ENCODE measurements at regions not wholly inside any gene's neighbourhood (a gene's known extent, or its start where the extent isn't known, plus 50 kb on each side); places are given as distances from the start of the nearest gene placed in this dataset.

DNA sequence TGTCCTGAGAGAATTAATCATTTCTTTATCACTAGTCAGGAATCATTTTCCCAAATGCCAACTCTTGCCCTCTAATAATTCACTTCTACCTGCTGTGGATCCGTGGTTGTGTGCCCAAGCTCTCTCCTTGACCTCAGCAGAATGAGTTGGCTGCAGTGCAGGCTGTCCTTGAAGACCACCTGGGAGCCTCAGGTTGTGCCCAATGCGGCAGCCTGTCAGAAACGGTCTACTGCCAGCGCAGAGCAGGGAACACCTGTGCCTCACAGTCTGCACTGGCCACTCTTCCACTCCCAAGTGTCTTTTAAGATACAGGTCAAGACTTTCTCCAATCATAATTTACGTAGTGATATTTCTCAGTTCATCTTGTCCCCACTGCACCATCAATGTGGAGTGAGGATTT, 246.0 kb upstream of the PHF14 start:
- Histone ChIP-seq H3K9me3 (ENCODE audit: control insufficient read depth in 3 of 3, low read length in 3 of 3) (no peaks in the 10 kb centered on the region), H3K36me3 (ENCODE audit: control insufficient read depth in 3 of 3, insufficient read depth in 3 of 3, low read length in 3 of 3) (no peaks in the 10 kb centered on the region), H3K27ac (ENCODE audit: low read depth, low read length) (no peak overlapping the region), H3K4me1 (ENCODE audit: control insufficient read depth in 3 of 3, insufficient read depth in 3 of 3, low read length in 3 of 3) (no peaks in the 10 kb centered on the region), H3K9ac (ENCODE audit: low read depth in 1 of 3, low read length in 3 of 3) (no peak overlapping the region), H3K27me3 (ENCODE audit: control insufficient read depth in 3 of 3, insufficient read depth in 3 of 3, low read length in 3 of 3) (no peaks in the 10 kb centered on the region), H3K4me3 (ENCODE audit: low read length in 3 of 3) (no peak overlapping the region)

DNA sequence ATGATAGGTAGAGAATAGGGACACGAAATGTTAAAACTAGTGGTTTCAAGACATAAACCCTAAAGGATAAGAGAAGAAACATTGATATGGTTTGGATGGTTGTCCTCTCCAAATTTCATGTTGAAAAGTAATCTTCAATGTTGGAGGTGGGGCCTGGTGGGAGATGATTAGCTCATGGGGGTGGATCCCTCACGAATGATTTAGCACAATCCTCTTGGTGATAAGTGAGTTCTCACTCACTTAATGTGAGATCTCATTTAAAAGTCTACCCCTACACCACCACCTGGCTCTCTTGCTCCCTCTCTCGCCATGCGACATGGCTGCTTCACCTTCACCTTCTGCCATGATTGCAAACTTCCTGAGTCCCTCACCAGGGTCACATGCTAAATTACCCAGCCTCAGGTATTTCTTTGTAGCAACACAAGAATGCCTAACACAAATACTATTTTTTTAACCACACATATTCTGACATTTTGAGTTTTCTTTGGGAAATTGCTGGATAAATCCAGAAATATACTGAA, 242.4 kb upstream of the PHF14 start:
- no peak overlapping the region for H3K9ac ChIP-seq (ENCODE audit: low read depth in 1 of 3, low read length in 3 of 3)
- no peaks in the 10 kb centered on the region for H3K9me3 ChIP-seq (ENCODE audit: control insufficient read depth in 3 of 3, low read length in 3 of 3)
- no peak overlapping the region for H3K27ac ChIP-seq (ENCODE audit: low read depth, low read length)
- no peaks in the 10 kb centered on the region for H3K36me3 ChIP-seq (ENCODE audit: control insufficient read depth in 3 of 3, insufficient read depth in 3 of 3, low read length in 3 of 3)
- H3K4me1 ChIP-seq (ENCODE audit: control insufficient read depth in 3 of 3, insufficient read depth in 3 of 3, low read length in 3 of 3) = no peaks in the 10 kb centered on the region
- H3K4me3 ChIP-seq (ENCODE audit: low read length in 3 of 3) = no peak overlapping the region
- H3K27me3 ChIP-seq (ENCODE audit: control insufficient read depth in 3 of 3, insufficient read depth in 3 of 3, low read length in 3 of 3) = no peaks in the 10 kb centered on the region

DNA sequence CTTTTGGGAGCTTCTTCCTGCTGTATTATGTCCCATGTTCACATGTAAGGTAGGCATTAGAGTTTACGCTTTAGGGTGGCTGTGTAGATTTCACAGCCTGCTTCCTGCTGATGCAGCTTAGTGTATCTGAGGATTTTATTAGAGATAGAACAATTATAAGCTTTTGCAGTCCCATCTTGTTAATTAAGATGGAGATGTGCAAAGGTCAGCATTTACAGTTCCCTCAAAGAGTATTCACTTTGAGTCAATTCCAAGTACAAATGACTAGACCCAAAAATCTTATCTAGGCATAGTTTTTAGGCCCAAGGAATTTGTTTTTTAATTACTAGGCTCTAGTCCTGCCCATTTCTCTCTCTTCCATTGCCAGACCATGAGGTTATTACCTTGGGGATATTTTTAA, 239.9 kb upstream of the PHF14 start:
- H3K27ac ChIP-seq (ENCODE audit: low read depth, low read length) = no peak overlapping the region
- H3K4me1 ChIP-seq (ENCODE audit: control insufficient read depth in 3 of 3, insufficient read depth in 3 of 3, low read length in 3 of 3) = no peaks in the 10 kb centered on the region
- no peak overlapping the region for H3K4me3 ChIP-seq (ENCODE audit: low read length in 3 of 3)
- H3K9ac ChIP-seq (ENCODE audit: low read depth in 1 of 3, low read length in 3 of 3) = no peak overlapping the region
- no peaks in the 10 kb centered on the region for H3K36me3 ChIP-seq (ENCODE audit: control insufficient read depth in 3 of 3, insufficient read depth in 3 of 3, low read length in 3 of 3)
- no peaks in the 10 kb centered on the region for H3K27me3 ChIP-seq (ENCODE audit: control insufficient read depth in 3 of 3, insufficient read depth in 3 of 3, low read length in 3 of 3)
- no peaks in the 10 kb centered on the region for H3K9me3 ChIP-seq (ENCODE audit: control insufficient read depth in 3 of 3, low read length in 3 of 3)

DNA sequence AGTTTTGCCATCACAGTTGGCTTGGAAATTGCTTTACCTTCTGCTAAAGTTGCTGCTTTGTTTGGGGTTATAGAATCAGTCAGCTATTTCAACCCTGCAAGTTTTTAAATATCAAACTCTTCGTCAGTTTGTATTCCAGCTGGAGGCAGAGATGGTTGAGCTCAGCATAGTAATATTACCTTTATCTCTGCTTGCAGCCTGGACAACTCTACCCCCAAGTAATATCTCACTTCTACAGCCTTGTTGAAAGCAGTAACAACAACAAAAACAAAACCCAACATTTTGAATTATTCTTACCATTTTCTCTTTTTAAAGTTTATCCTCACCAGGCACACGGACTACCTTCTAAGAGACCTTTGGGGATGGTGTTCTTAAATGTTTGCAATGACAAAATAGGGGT, 239.1 kb upstream of the PHF14 start:
- Histone ChIP-seq H3K36me3 (ENCODE audit: control insufficient read depth in 3 of 3, insufficient read depth in 3 of 3, low read length in 3 of 3) (no peaks in the 10 kb centered on the region), H3K9ac (ENCODE audit: low read depth in 1 of 3, low read length in 3 of 3) (no peak overlapping the region), H3K9me3 (ENCODE audit: control insufficient read depth in 3 of 3, low read length in 3 of 3) (no peaks in the 10 kb centered on the region), H3K27me3 (ENCODE audit: control insufficient read depth in 3 of 3, insufficient read depth in 3 of 3, low read length in 3 of 3) (no peaks in the 10 kb centered on the region), H3K27ac (ENCODE audit: low read depth, low read length) (no peak overlapping the region), H3K4me3 (ENCODE audit: low read length in 3 of 3) (no peak overlapping the region), H3K4me1 (ENCODE audit: control insufficient read depth in 3 of 3, insufficient read depth in 3 of 3, low read length in 3 of 3) (no peaks in the 10 kb centered on the region)

DNA sequence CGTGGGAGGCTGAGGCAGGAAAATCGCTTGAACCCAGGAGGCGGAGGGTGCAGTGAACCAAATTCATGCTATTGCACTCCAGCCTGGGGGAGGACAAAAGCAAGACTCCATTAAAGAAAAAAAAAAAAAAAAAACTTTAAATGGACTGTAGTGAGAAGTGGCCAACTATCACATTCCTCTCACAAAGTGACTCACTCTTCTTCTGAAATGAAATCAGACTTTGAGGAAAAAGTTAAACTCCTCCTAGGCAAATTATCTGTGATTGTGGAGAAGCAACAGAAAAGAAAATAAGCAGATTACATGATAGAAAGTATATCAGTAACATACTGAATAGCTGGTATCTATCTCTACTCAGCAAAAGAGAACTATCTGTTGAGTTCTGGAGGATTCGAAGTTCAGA, 234.3 kb upstream of the PHF14 start:
- no peak overlapping the region for H3K4me3 ChIP-seq (ENCODE audit: low read length in 3 of 3)

DNA sequence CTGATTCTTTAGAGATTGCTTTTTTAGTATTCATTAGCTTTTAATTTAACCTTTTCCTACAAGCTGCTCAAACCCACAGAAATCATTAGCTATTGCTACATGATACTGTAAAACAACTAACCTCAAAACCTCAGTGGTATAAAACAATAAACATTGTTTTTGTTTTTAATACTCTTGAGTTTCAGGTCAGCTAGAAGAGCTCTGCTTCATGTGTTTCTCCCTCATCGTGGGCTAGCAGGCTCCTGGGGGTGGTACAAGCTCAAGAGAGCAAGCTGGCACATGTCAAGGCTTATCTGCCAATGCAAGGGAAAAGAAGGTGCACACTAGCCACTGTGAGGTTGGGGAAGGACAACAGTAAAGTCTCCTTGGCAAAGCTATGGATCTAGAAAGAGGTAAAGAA, 232.9 kb upstream of the PHF14 start:
- Histone ChIP-seq H3K9me3 (ENCODE audit: control insufficient read depth in 3 of 3, low read length in 3 of 3) (no peaks in the 10 kb centered on the region), H3K9ac (ENCODE audit: low read depth in 1 of 3, low read length in 3 of 3) (no peak overlapping the region), H3K27ac (ENCODE audit: low read depth, low read length) (no peak overlapping the region), H3K4me1 (ENCODE audit: control insufficient read depth in 3 of 3, insufficient read depth in 3 of 3, low read length in 3 of 3) (no peaks in the 10 kb centered on the region), H3K4me3 (ENCODE audit: low read length in 3 of 3) (no peak overlapping the region), H3K27me3 (ENCODE audit: control insufficient read depth in 3 of 3, insufficient read depth in 3 of 3, low read length in 3 of 3) (no peaks in the 10 kb centered on the region), H3K36me3 (ENCODE audit: control insufficient read depth in 3 of 3, insufficient read depth in 3 of 3, low read length in 3 of 3) (no peaks in the 10 kb centered on the region)

More for the DNA sequence above, 234.3 kb upstream of the PHF14 start:
- no peaks in the 10 kb centered on the region for H3K36me3 ChIP-seq (ENCODE audit: control insufficient read depth in 3 of 3, insufficient read depth in 3 of 3, low read length in 3 of 3)
- H3K9ac ChIP-seq (ENCODE audit: low read depth in 1 of 3, low read length in 3 of 3) = no peak overlapping the region
- H3K27ac ChIP-seq (ENCODE audit: low read depth, low read length) = no peak overlapping the region
- H3K9me3 ChIP-seq (ENCODE audit: control insufficient read depth in 3 of 3, low read length in 3 of 3) = no peaks in the 10 kb centered on the region
- H3K27me3 ChIP-seq (ENCODE audit: control insufficient read depth in 3 of 3, insufficient read depth in 3 of 3, low read length in 3 of 3) = no peaks in the 10 kb centered on the region
- H3K4me1 ChIP-seq (ENCODE audit: control insufficient read depth in 3 of 3, insufficient read depth in 3 of 3, low read length in 3 of 3) = no peaks in the 10 kb centered on the region

DNA sequence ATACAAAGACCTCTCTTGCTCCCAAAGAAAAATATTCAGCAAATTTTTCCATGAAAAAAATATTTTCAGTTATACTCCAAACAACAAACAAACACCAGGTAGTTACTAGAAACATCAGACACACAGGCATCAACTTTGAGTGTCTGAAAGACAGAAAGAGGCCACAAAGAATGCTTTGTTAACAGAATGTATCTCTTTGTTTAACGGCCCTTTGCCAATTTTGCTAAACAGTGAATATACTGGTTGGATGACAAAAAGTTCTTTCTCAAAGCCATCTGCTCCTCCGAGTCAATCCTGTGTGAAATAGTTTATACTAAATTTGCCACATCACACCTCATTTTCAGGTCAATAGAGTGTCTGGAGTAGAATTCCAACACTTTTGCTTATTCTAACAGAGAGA, 216.7 kb upstream of the PHF14 start:
- no peak overlapping the region for H3K27ac ChIP-seq (ENCODE audit: low read depth, low read length)
- no peaks in the 10 kb centered on the region for H3K4me1 ChIP-seq (ENCODE audit: control insufficient read depth in 3 of 3, insufficient read depth in 3 of 3, low read length in 3 of 3)
- peaks cover 0 to 5% (median 5%) of the 10 kb centered on the region in 3 donors for H3K9me3 ChIP-seq (ENCODE audit: control insufficient read depth in 3 of 3, low read length in 3 of 3)
- H3K4me3 ChIP-seq (ENCODE audit: low read length in 3 of 3) = no peak overlapping the region
- no peak overlapping the region for H3K9ac ChIP-seq (ENCODE audit: low read depth in 1 of 3, low read length in 3 of 3)
- no peaks in the 10 kb centered on the region for H3K36me3 ChIP-seq (ENCODE audit: control insufficient read depth in 3 of 3, insufficient read depth in 3 of 3, low read length in 3 of 3)
- H3K27me3 ChIP-seq (ENCODE audit: control insufficient read depth in 3 of 3, insufficient read depth in 3 of 3, low read length in 3 of 3) = no peaks in the 10 kb centered on the region

DNA sequence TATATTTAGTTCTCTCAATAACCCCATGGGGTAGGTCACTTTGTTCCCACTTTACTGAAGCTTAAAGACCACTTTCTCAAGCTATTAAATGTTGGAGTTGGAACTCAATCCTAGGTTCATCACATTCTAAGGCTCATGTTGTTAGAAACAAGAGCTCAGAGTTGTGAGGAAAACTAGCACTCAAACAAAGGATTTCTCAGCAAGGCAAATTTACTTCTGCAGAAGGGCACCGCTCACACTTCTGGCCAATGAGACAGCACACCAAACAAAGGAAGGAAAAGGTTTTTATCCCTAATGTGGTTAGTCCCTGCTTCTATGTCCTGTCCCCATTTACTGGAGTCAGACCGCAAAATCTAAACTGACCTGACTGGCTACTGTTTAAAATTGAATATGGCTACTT, 214.6 kb upstream of the PHF14 start:
- H3K27me3 ChIP-seq (ENCODE audit: control insufficient read depth in 3 of 3, insufficient read depth in 3 of 3, low read length in 3 of 3) = no peaks in the 10 kb centered on the region
- no peak overlapping the region for H3K4me3 ChIP-seq (ENCODE audit: low read length in 3 of 3)
- H3K4me1 ChIP-seq (ENCODE audit: control insufficient read depth in 3 of 3, insufficient read depth in 3 of 3, low read length in 3 of 3) = no peaks in the 10 kb centered on the region
- H3K27ac ChIP-seq (ENCODE audit: low read depth, low read length) = no peak overlapping the region
- H3K36me3 ChIP-seq (ENCODE audit: control insufficient read depth in 3 of 3, insufficient read depth in 3 of 3, low read length in 3 of 3) = no peaks in the 10 kb centered on the region
- peaks cover 0 to 5% (median 5%) of the 10 kb centered on the region in 3 donors for H3K9me3 ChIP-seq (ENCODE audit: control insufficient read depth in 3 of 3, low read length in 3 of 3)
- H3K9ac ChIP-seq (ENCODE audit: low read depth in 1 of 3, low read length in 3 of 3) = no peak overlapping the region

DNA sequence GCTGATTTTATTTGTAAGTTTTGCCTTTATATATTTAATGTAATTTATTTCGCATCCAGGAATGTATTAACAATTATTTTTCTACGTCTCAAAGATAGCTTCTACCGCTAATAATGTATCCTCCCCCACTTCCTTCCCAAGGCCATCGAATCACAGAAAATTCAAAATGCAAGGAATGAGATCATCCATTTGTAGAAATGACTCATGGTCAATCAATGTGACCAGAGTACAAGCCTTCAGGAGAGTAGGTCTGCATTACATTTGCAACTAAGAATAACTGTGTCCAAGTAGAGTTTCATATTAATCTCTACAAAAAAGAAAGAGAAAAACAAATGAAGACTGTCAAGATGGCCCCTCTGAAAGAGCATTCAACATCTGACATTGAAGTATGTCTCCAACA, 205.9 kb upstream of the PHF14 start:
- no peak overlapping the region for H3K9ac ChIP-seq (ENCODE audit: low read depth in 1 of 3, low read length in 3 of 3)
- no peak overlapping the region for H3K4me3 ChIP-seq (ENCODE audit: low read length in 3 of 3)

DNA sequence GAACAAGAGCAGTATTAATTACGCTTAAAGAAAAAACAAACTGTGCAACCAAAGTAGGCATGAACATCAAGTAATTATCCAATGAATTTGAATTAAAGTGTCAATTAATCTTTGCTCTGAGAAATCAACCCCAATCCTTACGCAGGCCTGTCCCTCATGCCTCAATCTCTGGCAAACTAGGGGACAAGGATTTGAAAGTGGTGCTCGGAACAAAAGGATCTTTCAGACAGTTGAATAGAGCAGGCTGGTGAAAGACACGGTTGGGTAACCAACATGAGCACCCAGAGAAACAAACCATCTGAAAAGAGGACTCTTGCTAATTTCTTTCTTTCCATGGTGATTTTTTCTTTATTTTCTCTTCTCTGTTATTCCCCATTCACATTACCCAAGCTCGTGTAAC, 203.5 kb upstream of the PHF14 start:
- Histone ChIP-seq H3K36me3 (ENCODE audit: control insufficient read depth in 3 of 3, insufficient read depth in 3 of 3, low read length in 3 of 3) (no peaks in the 10 kb centered on the region), H3K9me3 (ENCODE audit: control insufficient read depth in 3 of 3, low read length in 3 of 3) (no peaks in the 10 kb centered on the region), H3K4me3 (ENCODE audit: low read length in 3 of 3) (no peak overlapping the region), H3K27me3 (ENCODE audit: control insufficient read depth in 3 of 3, insufficient read depth in 3 of 3, low read length in 3 of 3) (no peaks in the 10 kb centered on the region), H3K4me1 (ENCODE audit: control insufficient read depth in 3 of 3, insufficient read depth in 3 of 3, low read length in 3 of 3) (no peaks in the 10 kb centered on the region), H3K9ac (ENCODE audit: low read depth in 1 of 3, low read length in 3 of 3) (no peak overlapping the region), H3K27ac (ENCODE audit: low read depth, low read length) (no peak overlapping the region)

More for the DNA sequence above, 205.9 kb upstream of the PHF14 start:
- Histone ChIP-seq H3K36me3 (ENCODE audit: control insufficient read depth in 3 of 3, insufficient read depth in 3 of 3, low read length in 3 of 3) (no peaks in the 10 kb centered on the region), H3K27me3 (ENCODE audit: control insufficient read depth in 3 of 3, insufficient read depth in 3 of 3, low read length in 3 of 3) (no peaks in the 10 kb centered on the region), H3K9me3 (ENCODE audit: control insufficient read depth in 3 of 3, low read length in 3 of 3) (no peaks in the 10 kb centered on the region), H3K4me1 (ENCODE audit: control insufficient read depth in 3 of 3, insufficient read depth in 3 of 3, low read length in 3 of 3) (no peaks in the 10 kb centered on the region), H3K27ac (ENCODE audit: low read depth, low read length) (no peak overlapping the region)

DNA sequence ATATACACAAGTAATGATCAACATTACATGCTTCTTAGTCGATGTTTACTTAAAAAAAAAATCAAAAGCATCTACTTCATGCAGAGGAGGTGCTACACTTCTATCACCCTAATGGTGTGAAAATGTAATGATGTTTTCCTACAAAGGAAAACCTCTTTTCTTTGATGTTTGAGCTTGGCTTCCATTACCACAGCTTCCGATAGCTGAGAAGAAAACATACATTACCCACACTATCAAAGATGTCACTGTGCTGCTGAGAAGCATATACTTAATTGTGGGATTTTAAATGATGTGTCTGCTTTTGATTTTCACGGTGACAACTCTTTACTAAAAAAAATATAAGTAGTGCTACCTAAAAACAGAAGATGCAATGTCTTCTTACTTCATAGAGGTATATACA, 200.2 kb upstream of the PHF14 start:
- no peaks in the 10 kb centered on the region for H3K36me3 ChIP-seq (ENCODE audit: control insufficient read depth in 3 of 3, insufficient read depth in 3 of 3, low read length in 3 of 3)
- H3K9ac ChIP-seq (ENCODE audit: low read depth in 1 of 3, low read length in 3 of 3) = no peak overlapping the region
- H3K27me3 ChIP-seq (ENCODE audit: control insufficient read depth in 3 of 3, insufficient read depth in 3 of 3, low read length in 3 of 3) = no peaks in the 10 kb centered on the region
- no peaks in the 10 kb centered on the region for H3K9me3 ChIP-seq (ENCODE audit: control insufficient read depth in 3 of 3, low read length in 3 of 3)
- no peak overlapping the region for H3K27ac ChIP-seq (ENCODE audit: low read depth, low read length)
- H3K4me1 ChIP-seq (ENCODE audit: control insufficient read depth in 3 of 3, insufficient read depth in 3 of 3, low read length in 3 of 3) = no peaks in the 10 kb centered on the region
- H3K4me3 ChIP-seq (ENCODE audit: low read length in 3 of 3) = no peak overlapping the region

Measured in skeletal muscle tissue (tissue), 3 donors.